ENCODE measurements at regions not wholly inside any gene's neighbourhood (a gene's known extent, or its start where the extent isn't known, plus 50 kb on each side); places are given as distances from the start of the nearest gene placed in this dataset.

DNA sequence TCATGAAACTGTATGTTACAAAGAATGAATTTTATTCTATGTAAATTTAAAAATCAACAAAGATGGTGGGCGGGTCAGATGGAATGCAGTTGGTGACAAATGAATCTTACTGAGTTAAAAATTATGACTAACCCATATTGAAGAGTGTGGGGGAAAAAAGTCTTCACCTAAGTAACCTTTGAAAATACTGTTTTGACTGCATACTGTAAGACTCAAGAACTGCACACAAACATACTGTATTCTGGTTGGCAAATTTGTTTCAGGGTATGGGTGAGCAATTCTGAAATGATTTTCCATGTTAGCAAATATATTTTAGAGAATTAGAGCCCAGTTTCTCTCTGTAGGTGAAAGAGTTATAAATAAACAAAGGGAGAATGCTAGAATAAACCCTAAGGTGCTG is 153.7 kb upstream of the KCNJ18 start:
- H3K23ac ChIP-seq (ENCODE audit: insufficient read length): no peak overlapping the region
- no peaks in the 10 kb centered on the region for H4K20me1 ChIP-seq (replicated peaks in 1 of 2; ENCODE audit: control insufficient read depth in 1 of 2, insufficient read depth in 2 of 2, low read length in 2 of 2)
- 60% methylated on average over 1 of the region's 1 CpG; no CpG with 5 or more reads in 1 of the 2 experiments for WGBS, 2 experiments (ENCODE audit: extremely low coverage in 1 of 2, insufficient coverage in 1 of 2, insufficient read length in 1 of 2, insufficient replicate concordance in 2 of 2, low coverage in 1 of 2, low lambda C conversion rate in 2 of 2, missing lambda C conversion rate in 1 of 2)
- H3K18ac ChIP-seq (ENCODE audit: extremely low read depth, low read length): no peak overlapping the region
- no peak overlapping the region for H2AK5ac ChIP-seq (ENCODE audit: low read depth, low read length)
- TF ChIP-seq BCL11A (IDR thresholded peaks at IDR 0.05; ENCODE audit: low read depth in 2 of 2, low read length in 2 of 2) (no peak), CTBP2 (IDR thresholded peaks at IDR 0.05; ENCODE audit: borderline replicate concordance, insufficient read depth, insufficient read length, low read length) (no peak), SP4 (IDR thresholded peaks at IDR 0.05; ENCODE audit: low read length) (no peak), YY1 (IDR thresholded peaks at IDR 0.05; ENCODE audit: low read depth, low read length) (no peak), BACH1 (IDR thresholded peaks at IDR 0.05; ENCODE audit: low read length) (no peak), SRF (IDR thresholded peaks at IDR 0.05; ENCODE audit: low read depth, low read length) (no peak), POLR2A (IDR thresholded peaks at IDR 0.05; ENCODE audit: control extremely low read depth in 1 of 2, low read depth in 2 of 2, low read length in 2 of 2) (no peak), TCF12 (IDR thresholded peaks at IDR 0.05; ENCODE audit: low read depth, low read length) (no peak), MAFK (IDR thresholded peaks at IDR 0.05; ENCODE audit: low read depth, low read length) (no peak), CHD2 (IDR thresholded peaks at IDR 0.05; ENCODE audit: low read length) (no peak), CEBPB (IDR thresholded peaks at IDR 0.05; ENCODE audit: low read depth, low read length) (no peak), ZNF274 (IDR thresholded peaks at IDR 0.05; ENCODE audit: borderline replicate concordance, extremely low read depth, low read length) (no peak)
- TF ChIP-seq, protein P1, sequence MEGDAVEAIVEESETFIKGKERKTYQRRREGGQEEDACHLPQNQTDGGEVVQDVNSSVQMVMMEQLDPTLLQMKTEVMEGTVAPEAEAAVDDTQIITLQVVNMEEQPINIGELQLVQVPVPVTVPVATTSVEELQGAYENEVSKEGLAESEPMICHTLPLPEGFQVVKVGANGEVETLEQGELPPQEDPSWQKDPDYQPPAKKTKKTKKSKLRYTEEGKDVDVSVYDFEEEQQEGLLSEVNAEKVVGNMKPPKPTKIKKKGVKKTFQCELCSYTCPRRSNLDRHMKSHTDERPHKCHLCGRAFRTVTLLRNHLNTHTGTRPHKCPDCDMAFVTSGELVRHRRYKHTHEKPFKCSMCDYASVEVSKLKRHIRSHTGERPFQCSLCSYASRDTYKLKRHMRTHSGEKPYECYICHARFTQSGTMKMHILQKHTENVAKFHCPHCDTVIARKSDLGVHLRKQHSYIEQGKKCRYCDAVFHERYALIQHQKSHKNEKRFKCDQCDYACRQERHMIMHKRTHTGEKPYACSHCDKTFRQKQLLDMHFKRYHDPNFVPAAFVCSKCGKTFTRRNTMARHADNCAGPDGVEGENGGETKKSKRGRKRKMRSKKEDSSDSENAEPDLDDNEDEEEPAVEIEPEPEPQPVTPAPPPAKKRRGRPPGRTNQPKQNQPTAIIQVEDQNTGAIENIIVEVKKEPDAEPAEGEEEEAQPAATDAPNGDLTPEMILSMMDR (IDR thresholded peaks at IDR 0.05; ENCODE audit: control extremely low read depth in 1 of 3, insufficient read depth in 1 of 3, low read depth in 1 of 3, low read length in 3 of 3): no peak
- POLR2A ChIA-PET (ENCODE audit: partially characterized antibody): no interaction called here
- no peaks in the 10 kb centered on the region for H3K79me2 ChIP-seq (ENCODE audit: control insufficient read depth in 1 of 2, insufficient read depth in 2 of 2, low read length in 2 of 2)
- H3K23me2 ChIP-seq (ENCODE audit: low read depth, low read length): no peaks in the 10 kb centered on the region; the same call in 1 of the 2 replicates
- H3K4me1 ChIP-seq (replicated peaks in 1 of 4; ENCODE audit: control insufficient read depth in 3 of 4, insufficient read depth in 4 of 4, low read length in 3 of 4): no peaks in the 10 kb centered on the region
- H2BK120ac ChIP-seq (replicated peaks; ENCODE audit: low read depth, low read length): no peak overlapping the region
- H3K4me3 ChIP-seq (ENCODE audit: extremely low read depth in 1 of 4, insufficient read depth in 2 of 4, low read depth in 3 of 4, low read length in 4 of 4): no peak overlapping the region
- no peak overlapping the region for H3K4ac ChIP-seq (replicated peaks; ENCODE audit: insufficient read length, low read depth, low read length)
- no peaks in the 10 kb centered on the region for H3K36me3 ChIP-seq (ENCODE audit: control insufficient read depth in 2 of 4, insufficient read depth in 4 of 4, low read length in 3 of 4)
- no peaks in the 10 kb centered on the region for H3K27me3 ChIP-seq (replicated peaks in 1 of 4; ENCODE audit: control insufficient read depth in 3 of 4, extremely low read depth in 1 of 4, insufficient read depth in 3 of 4, low read length in 3 of 4)
- H3K4me2 ChIP-seq (ENCODE audit: insufficient read depth in 1 of 2, low read depth in 2 of 2, low read length in 2 of 2): no peak overlapping the region
- no peak overlapping the region for H3K27ac ChIP-seq (ENCODE audit: low read depth, low read length)
- H4K5ac ChIP-seq (ENCODE audit: insufficient read length, low read depth, low read length): no peak overlapping the region
- H4K8ac ChIP-seq (ENCODE audit: extremely low read depth, insufficient read depth, low read length): no peak overlapping the region
- no peak for FAIRE-seq
- peaks cover 62 to 63% of the 10 kb centered on the region in 2 experiments for H3K9me3 ChIP-seq (ENCODE audit: insufficient read depth in 2 of 2, low read depth in 1 of 2, low read length in 1 of 2)
- no peaks in the 10 kb centered on the region for H3K79me1 ChIP-seq (ENCODE audit: low read depth, low read length)
- no peak overlapping the region for H2AFZ ChIP-seq (ENCODE audit: low read length)
- no peak overlapping the region for H2BK5ac ChIP-seq (ENCODE audit: low read depth, low read length)
- CTCF ChIA-PET (ENCODE audit: partially characterized antibody): no interaction called here
- no peak overlapping the region for H2BK20ac ChIP-seq (ENCODE audit: low read length)
- DNase-seq (ENCODE audit: low read depth in 1 of 2, low spot score in 2 of 2): no peak
- H2BK15ac ChIP-seq (ENCODE audit: low read length): no peak overlapping the region
- no peak overlapping the region for H3K9ac ChIP-seq (replicated peaks in 1 of 4; ENCODE audit: extremely low read depth in 1 of 4, low read depth in 3 of 4, low read length in 3 of 4)
- H3K56ac ChIP-seq (replicated peaks; ENCODE audit: insufficient read length, low read depth, low read length): no peak overlapping the region
- H4K91ac ChIP-seq (replicated peaks; ENCODE audit: insufficient read length, low read length): no peak overlapping the region
- H2BK12ac ChIP-seq (ENCODE audit: low read depth, low read length): no peak overlapping the region
- H3K14ac ChIP-seq (ENCODE audit: insufficient read length): no peak overlapping the region
